Activated CD4-positive, alpha-beta memory T cell treated with anti-CD3 and anti-CD28 coated beads for 36 hours (primary cell): ENCODE measurements at regions not wholly inside any gene's neighbourhood (a gene's known extent, or its start where the extent isn't known, plus 50 kb on each side); places are given as distances from the start of the nearest gene placed in this dataset.
"Not testable (repeated sequence)": the region's sequence is repeated elsewhere in the genome, so short reads cannot be mapped to it uniquely, and the experiment has no call there.

Source experiments
- CTCF ChIA-PET: fragments of 350-600 bp; sonication (Branson Sonifier 250); formaldehyde crosslinking; loops from one replicate; lab custom pipeline; 2021; ENCODE audit warnings: antibody characterized with exemption, inconsistent platforms; lab: Charles Lee
- POLR2A ChIA-PET: fragments of 350-600 bp; sonication (Branson Sonifier 250); formaldehyde crosslinking; loops from one replicate; lab custom pipeline; 2021; ENCODE audit warnings: antibody characterized with exemption; lab: Charles Lee
- DNase-seq: peaks from one replicate; pipeline ENCODE4 v3.0.0-alpha.2; 2020
- H3K27ac Mint-ChIP-seq: one replicate; pipeline ENCODE4 v1.8.0; 2021; ENCODE audit warnings: mixed read lengths
- H3K27me3 Mint-ChIP-seq: one replicate; pipeline ENCODE4 v1.8.0; 2021; ENCODE audit warnings: mixed read lengths
- H3K36me3 Mint-ChIP-seq: one replicate; pipeline ENCODE4 v1.8.0; 2021; ENCODE audit warnings: mixed read lengths
- H3K4me1 Mint-ChIP-seq: one replicate; pipeline ENCODE4 v1.8.0; 2021; ENCODE audit warnings: low read depth, mixed read lengths
- H3K4me3 Mint-ChIP-seq: one replicate; pipeline ENCODE4 v1.8.0; 2021; ENCODE audit warnings: mild to moderate bottlenecking, mixed read lengths
- H3K9me3 Mint-ChIP-seq: one replicate; pipeline ENCODE4 v1.8.0; 2021; ENCODE audit warnings: mixed read lengths
- intact Hi-C: fragments of 100-400 bp; cut with micrococcal nuclease; formaldehyde crosslinking; loops from one replicate; pipeline ENCODE4 v1.15.1; 2023

- CTCF ChIA-PET = interaction anchor here (0.6 to 2.5 kb wide), 5 partner anchors 8 to 135 kb away, joined by 3 to 17 read pairs (median 3); no protein-coding TSS in a partner anchor
Observed at GRCh38 chr15:77899776-77900175, 177.7 kb downstream of the TBC1D2B start.

GRCh38 chr15:77898811-77899730 lies 178.4 kb downstream of the TBC1D2B start:
- intact Hi-C loops = no loop called here
- no peak for DNase-seq
- Mint-ChIP-seq H3K27me3 (peaks cover 6% of the 10 kb centered on the region), H3K36me3 (no peaks in the 10 kb centered on the region), H3K4me3 (no peak overlapping the region), H3K27ac (no peak overlapping the region), H3K9me3 (no peaks in the 10 kb centered on the region), H3K4me1 (peaks cover 5% of the 10 kb centered on the region)
- ChIA-PET CTCF (interaction anchor here (0.8 to 2.0 kb wide), 2 partner anchors 9 to 11 kb away, joined by 3 to 11 read pairs; no protein-coding TSS in a partner anchor), POLR2A (no interaction called here)

More at GRCh38 chr15:77899776-77900175, 177.7 kb downstream of the TBC1D2B start:
- H3K4me1 Mint-ChIP-seq, H3K27ac Mint-ChIP-seq, H3K27me3 Mint-ChIP-seq, H3K4me3 Mint-ChIP-seq, DNase-seq, H3K9me3 Mint-ChIP-seq, POLR2A ChIA-PET, H3K36me3 Mint-ChIP-seq: not testable (repeated sequence)
- intact Hi-C loops = loop anchor here (10.0 kb wide), 1 partner anchor 55 kb away; no protein-coding TSS in a partner anchor

- intact Hi-C loops = no loop called here
- no peaks in the 10 kb centered on the region for H3K9me3 Mint-ChIP-seq
- no peak overlapping the region for H3K4me3 Mint-ChIP-seq
- H3K4me1 Mint-ChIP-seq = peaks cover 5% of the 10 kb centered on the region
- POLR2A ChIA-PET = no interaction called here
- H3K27ac Mint-ChIP-seq = no peak overlapping the region
- H3K27me3 Mint-ChIP-seq = peaks cover 6% of the 10 kb centered on the region
- DNase-seq = no peak
- CTCF ChIA-PET = no interaction called here
- H3K36me3 Mint-ChIP-seq = no peaks in the 10 kb centered on the region
Observed at GRCh38 chr15:77897896-77898406, 179.6 kb downstream of the TBC1D2B start.

GRCh38 chr15:77897113-77897895 lies 180.2 kb downstream of the TBC1D2B start:
- intact Hi-C loops, H3K4me3 Mint-ChIP-seq, H3K36me3 Mint-ChIP-seq, POLR2A ChIA-PET, H3K27me3 Mint-ChIP-seq, DNase-seq, H3K9me3 Mint-ChIP-seq, CTCF ChIA-PET, H3K4me1 Mint-ChIP-seq, H3K27ac Mint-ChIP-seq: not testable (repeated sequence)

GRCh38 chr15:77896147-77897112 lies 181.1 kb downstream of the TBC1D2B start:
- H3K36me3 Mint-ChIP-seq, H3K9me3 Mint-ChIP-seq, POLR2A ChIA-PET, H3K4me1 Mint-ChIP-seq, H3K27ac Mint-ChIP-seq, CTCF ChIA-PET, H3K4me3 Mint-ChIP-seq, DNase-seq, H3K27me3 Mint-ChIP-seq, intact Hi-C loops: not testable (repeated sequence)

GRCh38 chr15:77895742-77896141 lies 181.8 kb downstream of the TBC1D2B start:
- Mint-ChIP-seq H3K4me1 (peaks cover 5% of the 10 kb centered on the region), H3K36me3 (no peaks in the 10 kb centered on the region), H3K9me3 (no peaks in the 10 kb centered on the region), H3K27ac (no peak overlapping the region), H3K4me3 (no peak overlapping the region), H3K27me3 (peaks cover 6% of the 10 kb centered on the region)
- CTCF ChIA-PET = no interaction called here
- intact Hi-C loops = no loop called here
- DNase-seq = no peak
- POLR2A ChIA-PET = no interaction called here

- H3K4me1 Mint-ChIP-seq, intact Hi-C loops, POLR2A ChIA-PET, H3K4me3 Mint-ChIP-seq, H3K27me3 Mint-ChIP-seq, H3K36me3 Mint-ChIP-seq, CTCF ChIA-PET, H3K9me3 Mint-ChIP-seq, H3K27ac Mint-ChIP-seq, DNase-seq: not testable (repeated sequence)
Observed at GRCh38 chr15:77895145-77895544, 182.4 kb downstream of the TBC1D2B start.

GRCh38 chr15:77893671-77894640 lies 183.6 kb downstream of the TBC1D2B start:
- CTCF ChIA-PET, POLR2A ChIA-PET, intact Hi-C loops, H3K36me3 Mint-ChIP-seq, DNase-seq, H3K27ac Mint-ChIP-seq, H3K4me1 Mint-ChIP-seq, H3K4me3 Mint-ChIP-seq, H3K27me3 Mint-ChIP-seq, H3K9me3 Mint-ChIP-seq: not testable (repeated sequence)

- DNase-seq, H3K9me3 Mint-ChIP-seq, H3K27ac Mint-ChIP-seq, intact Hi-C loops, H3K4me1 Mint-ChIP-seq, H3K27me3 Mint-ChIP-seq, CTCF ChIA-PET, POLR2A ChIA-PET, H3K36me3 Mint-ChIP-seq, H3K4me3 Mint-ChIP-seq: not testable (repeated sequence)
Observed at GRCh38 chr15:77893246-77893645, 184.3 kb downstream of the TBC1D2B start.

- H3K9me3 Mint-ChIP-seq = no peaks in the 10 kb centered on the region
- no peak overlapping the region for H3K4me3 Mint-ChIP-seq
Observed at GRCh38 chr15:77892335-77892734, 185.2 kb downstream of the TBC1D2B start.

GRCh38 chr15:77891862-77892261 lies 185.6 kb downstream of the TBC1D2B start:
- H3K36me3 Mint-ChIP-seq, H3K27ac Mint-ChIP-seq, DNase-seq, POLR2A ChIA-PET, CTCF ChIA-PET, intact Hi-C loops, H3K4me3 Mint-ChIP-seq, H3K4me1 Mint-ChIP-seq, H3K27me3 Mint-ChIP-seq, H3K9me3 Mint-ChIP-seq: not testable (repeated sequence)

More at GRCh38 chr15:77892335-77892734, 185.2 kb downstream of the TBC1D2B start:
- Mint-ChIP-seq H3K27me3 (peaks cover 6% of the 10 kb centered on the region), H3K4me1 (peaks cover 5% of the 10 kb centered on the region), H3K36me3 (no peaks in the 10 kb centered on the region), H3K27ac (no peak overlapping the region)
- POLR2A ChIA-PET = no interaction called here
- intact Hi-C loops = no loop called here
- CTCF ChIA-PET = no interaction called here
- DNase-seq = no peak
